GM21360 (cell line): ENCODE measurements at regions not wholly inside any gene's neighbourhood (a gene's known extent, or its start where the extent isn't known, plus 50 kb on each side); places are given as distances from the start of the nearest gene placed in this dataset.

Experiments used
- ATAC-seq: cut with Tn5 transposase; IDR thresholded peaks from one replicate; pipeline ENCODE4 v1.9.1; 2021; ENCODE audit warnings: mild to moderate bottlenecking, moderate library complexity; ENCODE audit not compliant: unreplicated experiment

GRCh38 chr10:10544890-10545289 lies 472.8 kb upstream of the CELF2 start:
- ATAC-seq, result no peak

DNA sequence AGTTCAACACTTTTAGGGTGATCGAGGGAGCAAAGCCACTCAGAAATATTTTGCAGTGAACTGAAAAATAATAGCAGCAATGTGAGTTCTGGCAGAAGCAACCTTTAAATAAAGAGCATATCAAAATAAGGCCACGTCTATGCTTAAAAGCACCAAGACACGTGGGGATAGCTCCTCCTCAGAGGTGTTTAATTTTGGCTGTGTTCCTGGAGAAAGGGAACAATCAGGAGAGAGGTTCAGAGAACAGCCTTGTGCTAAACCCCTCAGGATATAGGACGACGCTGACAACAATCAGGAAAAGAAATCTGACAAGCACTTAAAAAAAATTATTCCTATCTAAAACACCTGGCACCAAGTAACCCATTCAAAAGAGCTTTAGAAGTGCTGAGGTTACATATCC lies 471.9 kb upstream of the CELF2 start:
- no peak for ATAC-seq

DNA sequence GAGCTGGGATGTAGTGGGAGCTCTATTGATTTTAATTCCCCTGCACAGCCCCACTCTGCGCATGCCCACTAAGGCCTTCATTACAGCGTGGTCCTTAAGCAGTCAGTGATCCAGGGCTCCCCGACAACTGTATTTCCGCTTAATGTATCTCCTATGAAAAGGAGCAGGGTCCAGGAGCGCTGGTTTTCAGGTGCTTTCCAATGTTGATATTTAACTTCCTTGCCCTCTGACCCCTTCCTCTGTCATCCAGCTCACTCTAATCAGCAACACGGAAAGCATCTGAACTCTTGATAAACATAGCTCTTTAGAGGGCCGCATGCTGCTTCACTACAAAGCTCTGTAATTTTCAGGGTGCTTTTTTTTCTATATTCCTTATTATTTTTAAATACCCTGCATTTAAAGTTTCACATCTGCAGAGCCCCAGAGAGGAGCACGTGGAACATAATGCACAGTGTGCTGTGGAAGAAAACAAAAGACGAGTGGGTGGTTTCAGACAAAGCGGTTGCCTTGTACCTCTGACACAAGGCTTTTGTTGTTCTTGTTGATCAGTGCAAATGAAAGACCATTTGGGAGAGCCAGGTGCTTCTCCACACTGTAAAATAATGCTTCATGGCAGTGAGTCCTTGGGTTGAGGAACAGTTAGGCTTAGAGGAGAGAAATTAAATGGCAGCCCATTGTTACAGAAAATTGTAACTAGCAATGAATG lies 465.9 kb upstream of the CELF2 start:
- no peak for ATAC-seq

DNA sequence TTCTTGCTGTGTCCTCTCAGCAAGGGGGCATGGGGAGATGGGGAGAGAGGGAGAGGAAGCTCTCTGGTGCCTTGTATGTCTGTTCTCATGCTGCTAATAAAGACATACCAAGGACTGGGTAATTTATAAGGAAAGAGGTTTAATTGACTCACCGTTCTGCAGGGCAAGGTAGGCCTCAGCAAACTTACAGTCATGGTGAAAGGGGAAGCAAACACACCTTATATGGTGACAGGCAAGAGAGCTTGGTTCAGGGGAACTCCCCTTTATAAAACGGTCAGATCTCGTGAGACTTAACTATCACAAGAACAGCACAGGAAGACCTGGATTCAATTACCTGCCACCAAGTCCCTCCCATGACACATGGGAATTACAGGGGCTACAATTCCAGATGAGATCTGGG lies 464.7 kb upstream of the CELF2 start:
- no peak for ATAC-seq

- ATAC-seq, result no peak
These were observed 453.4 kb upstream of the CELF2 start for GRCh38 chr10:10564081-10564794.

DNA sequence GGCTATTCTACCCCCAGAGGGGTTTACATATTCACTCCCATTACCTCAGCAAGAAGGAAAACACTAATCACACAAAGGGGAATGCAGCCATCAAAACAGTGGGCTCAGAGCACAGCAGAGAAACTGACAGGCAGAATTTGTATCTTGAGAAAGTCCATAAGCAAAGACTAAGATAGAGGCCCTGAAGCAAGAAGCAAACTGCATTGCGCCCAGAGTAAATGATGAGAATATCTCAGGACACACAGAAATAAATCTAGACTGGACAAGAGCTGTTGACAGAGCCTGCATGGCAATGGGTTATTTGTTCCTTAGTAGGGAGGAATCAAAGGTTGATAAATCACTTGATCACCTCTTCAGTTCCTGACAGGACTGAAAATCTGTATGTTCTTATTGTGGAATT lies 440.7 kb upstream of the CELF2 start:
- ATAC-seq, result no peak

DNA sequence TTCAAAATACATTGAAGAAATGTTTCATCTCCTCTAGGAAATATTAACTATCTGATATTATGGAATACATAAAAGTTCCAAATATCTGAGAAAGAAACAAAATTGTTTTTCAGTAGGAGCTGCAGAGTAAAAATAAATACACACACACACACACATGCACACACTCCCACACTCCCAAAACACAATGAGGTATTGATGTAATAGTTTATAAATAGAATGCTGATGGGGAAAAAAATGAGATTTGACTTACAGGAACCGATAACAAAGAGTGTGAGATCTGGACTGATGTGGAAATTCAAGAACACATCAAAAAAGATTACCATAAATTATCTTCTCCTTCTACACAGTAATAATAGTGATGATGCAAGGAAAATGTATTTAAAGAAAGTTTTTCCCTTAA lies 438.0 kb upstream of the CELF2 start:
- ATAC-seq, result no peak

DNA sequence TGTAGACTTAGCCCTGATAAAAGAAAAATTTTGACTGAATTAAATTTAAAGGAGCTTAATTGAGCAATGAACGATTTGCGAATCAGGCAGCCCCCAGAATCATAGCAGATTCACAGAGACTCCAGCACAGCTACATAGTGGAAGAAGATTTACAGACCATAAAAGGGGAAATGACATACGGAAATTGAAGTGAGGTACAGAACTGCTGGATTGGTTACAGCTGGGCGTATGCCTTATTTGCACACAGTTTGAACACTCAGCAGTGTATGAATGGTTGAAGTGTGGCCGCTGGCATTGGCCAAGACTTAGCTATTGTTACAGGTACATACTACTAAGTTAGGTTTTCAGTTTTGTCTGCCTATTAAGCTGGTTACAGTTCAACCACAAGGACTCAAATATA lies 433.5 kb upstream of the CELF2 start:
- ATAC-seq, result no peak

GRCh38 chr10:10587744-10588393 lies 429.8 kb upstream of the CELF2 start:
- ATAC-seq, result no peak

- ATAC-seq, result peak; percentile 93
These were observed 427.9 kb upstream of the CELF2 start for GRCh38 chr10:10589540-10590303.

DNA sequence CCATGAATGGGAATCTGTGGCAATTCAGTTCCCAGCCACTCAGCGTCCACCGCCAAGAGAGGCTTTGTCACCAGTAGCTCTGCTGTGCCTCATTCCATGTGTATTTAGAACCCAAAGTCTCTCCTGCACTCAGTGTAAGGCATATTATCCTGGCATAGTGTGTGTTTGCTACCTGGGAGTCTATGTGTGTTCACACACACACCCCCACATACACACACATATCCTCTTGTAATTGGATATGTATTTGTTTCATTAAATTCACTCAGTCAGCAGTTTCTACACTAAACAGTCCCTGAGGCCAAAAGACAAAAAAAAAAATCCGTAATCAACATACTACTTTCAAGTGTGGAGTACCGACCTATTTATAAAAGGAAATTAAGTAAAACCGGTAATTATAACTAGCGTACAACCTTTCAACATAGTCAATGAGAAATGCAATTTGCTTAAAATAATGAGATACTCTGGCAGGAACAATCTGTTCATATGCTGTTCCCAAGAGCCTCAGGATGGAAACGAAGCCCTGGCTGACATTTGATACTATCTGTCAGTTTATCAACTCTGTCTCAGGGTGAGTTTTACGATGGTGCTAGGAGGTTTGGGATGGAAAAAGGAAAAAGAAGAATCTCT lies 425.8 kb upstream of the CELF2 start:
- ATAC-seq, result no peak

DNA sequence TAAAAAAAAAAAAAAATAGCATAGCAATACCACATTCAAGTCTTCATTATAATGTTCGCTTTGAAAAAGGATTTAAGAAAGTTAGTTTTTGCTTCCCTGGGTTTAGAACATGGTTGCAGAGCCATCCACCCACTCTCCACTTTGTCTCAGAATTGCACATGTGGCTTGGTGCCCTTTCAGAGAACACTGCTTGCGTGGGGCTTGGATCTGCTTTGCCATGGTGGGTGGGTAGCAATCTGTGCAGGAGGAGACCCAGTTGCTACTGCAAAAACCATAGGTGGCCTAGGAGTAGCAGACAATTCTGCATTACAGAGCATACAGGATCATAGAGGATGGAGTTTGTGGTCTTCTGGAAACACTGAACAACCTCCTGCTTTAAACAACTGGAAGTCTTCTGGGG lies 421.4 kb upstream of the CELF2 start:
- no peak for ATAC-seq

- ATAC-seq, result no peak
These were observed 419.4 kb upstream of the CELF2 start for GRCh38 chr10:10598297-10598696.

- ATAC-seq, result no peak
These were observed 417.7 kb upstream of the CELF2 start for GRCh38 chr10:10600004-10600403.

GRCh38 chr10:10605551-10606081 lies 412.1 kb upstream of the CELF2 start:
- ATAC-seq, result no peak

DNA sequence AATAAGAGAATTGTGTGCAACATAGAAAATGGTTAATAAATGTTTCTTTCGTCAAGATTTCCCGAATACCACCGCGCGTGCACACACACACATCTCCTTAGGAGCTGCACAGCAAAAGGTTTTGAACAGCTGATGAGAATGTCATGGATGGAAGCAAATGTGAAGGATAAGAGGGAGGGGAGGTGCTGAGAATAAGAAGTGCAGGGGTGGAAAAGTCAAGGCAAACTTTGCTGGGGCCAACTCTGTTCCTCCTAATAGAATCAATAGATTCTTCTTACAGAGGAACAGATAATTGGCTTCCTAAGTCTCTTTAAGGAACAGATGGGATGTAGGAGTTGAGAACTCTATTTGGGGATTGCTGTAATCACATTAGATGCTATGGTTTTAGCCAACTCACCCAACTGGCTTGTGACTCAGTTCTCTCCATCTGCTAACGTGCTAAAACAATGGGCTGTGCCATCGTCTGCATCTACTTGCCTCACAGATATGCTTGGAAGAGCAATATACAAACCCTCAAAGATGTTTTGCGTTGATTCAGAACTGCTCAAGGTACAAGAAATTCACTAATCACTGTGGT lies 408.2 kb upstream of the CELF2 start:
- ATAC-seq, result no peak

DNA sequence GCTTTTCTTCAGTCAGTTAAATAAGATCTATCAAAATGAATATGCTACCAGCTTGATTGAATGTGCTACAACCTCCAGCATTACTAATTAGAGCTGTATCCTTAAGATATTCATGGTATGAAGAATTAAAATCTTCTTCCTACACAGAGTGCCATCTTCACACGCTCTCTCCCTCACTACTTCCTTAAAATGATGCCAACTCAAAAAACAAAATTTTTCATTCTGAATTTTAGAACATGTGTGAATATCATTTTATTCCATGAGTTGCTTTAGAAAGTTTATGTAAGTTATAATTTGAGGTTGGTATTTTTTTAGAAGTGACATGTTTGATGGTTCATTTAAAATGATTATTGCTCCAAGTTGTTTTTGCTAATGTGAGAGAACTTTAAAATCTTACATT lies 407.5 kb upstream of the CELF2 start:
- ATAC-seq, result no peak

GRCh38 chr10:10612151-10612550 lies 405.5 kb upstream of the CELF2 start:
- no peak for ATAC-seq

DNA sequence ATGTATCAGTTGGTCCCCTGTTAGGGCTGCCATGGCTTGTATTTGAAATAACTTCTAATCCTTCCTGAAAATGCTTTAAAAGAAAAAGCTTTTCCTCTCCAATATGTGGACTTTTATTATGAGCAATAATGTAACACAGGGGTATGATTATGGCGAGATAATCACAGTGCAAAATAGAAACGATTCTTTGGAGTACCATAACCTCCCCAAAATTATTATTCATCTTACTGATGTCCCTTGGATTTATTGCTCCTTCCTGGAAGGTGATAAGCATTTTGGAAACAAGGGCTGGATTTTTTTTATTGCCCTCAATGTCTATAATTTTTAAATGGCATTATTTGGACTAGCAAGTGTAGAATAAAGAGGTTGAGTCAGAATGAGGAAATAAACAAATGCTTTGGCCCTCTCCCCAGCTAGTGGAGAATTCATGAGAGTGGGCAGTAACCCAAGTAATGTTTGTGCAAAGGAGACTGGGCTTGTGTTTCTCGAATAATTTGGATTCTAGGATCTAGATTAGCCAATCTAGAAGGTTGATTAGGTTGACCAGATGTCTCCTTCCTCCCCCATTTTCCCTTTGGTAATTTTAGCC lies 403.9 kb upstream of the CELF2 start:
- ATAC-seq, result no peak

DNA sequence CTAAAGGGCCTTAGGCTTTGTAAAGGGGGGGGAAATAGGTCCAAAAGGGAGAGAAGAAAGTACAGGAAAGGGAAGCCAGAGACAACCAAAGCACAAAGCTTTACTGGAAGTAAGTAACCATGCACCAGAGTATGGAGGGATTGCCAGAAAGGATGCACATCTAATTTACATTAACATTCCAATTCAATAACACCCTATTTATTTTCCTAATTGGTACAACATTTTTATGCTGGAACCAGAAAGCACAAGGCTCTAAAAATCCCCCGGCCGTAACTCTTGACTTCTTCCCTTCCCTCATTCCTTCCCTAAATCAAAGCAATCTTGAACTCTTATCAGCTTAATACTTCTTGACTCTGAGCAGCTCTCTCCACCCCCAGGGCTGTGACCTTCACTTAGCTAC lies 400.0 kb upstream of the CELF2 start:
- no peak for ATAC-seq
